GM18907 (cell line): ENCODE measurements at regions not wholly inside any gene's neighbourhood (a gene's known extent, or its start where the extent isn't known, plus 50 kb on each side); places are given as distances from the start of the nearest gene placed in this dataset.

Experiments
- ATAC-seq: cut with Tn5 transposase; IDR thresholded peaks from one replicate; pipeline ENCODE4 v1.9.1; 2021; ENCODE audit warnings: mild to moderate bottlenecking, moderate library complexity; ENCODE audit not compliant: unreplicated experiment

DNA sequence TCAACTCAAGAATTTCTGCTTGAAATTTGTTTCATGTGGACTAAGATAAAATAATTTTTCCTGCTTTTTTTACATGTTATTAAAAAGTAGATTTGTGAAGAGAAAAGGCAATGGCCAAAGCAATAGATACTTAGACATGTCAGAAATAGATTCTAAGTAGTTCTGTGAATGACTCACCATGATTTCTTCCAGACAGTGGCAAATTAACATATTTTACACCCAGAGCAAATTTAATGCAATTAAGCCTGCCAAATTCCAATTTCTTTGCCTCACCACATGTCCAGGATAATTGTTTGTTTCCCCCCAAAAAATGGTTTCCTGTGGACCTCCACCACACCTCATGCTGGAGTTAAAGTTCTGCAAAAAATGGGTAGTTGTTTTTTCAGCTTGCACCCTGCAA is 651.4 kb downstream of the CETN3 start:
- ATAC-seq = no peak

DNA sequence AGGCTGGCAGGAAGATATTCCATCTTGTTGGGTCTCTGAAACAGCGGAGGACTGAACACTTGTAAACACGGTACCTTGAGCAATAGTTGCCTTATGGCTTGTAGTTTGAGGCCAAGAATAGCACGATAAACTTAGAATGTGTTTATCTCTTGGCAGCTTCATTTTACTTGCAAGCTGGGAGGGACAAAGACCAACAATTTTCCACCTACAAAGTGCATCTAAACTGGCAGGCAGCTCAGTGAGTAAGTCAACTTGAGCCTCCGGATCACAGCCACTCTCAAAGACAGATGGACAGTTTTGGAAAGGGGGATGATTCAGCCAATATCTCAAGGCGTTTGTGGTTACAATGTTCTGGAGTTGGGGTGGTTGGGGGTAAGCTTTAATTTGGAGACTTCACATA is 652.6 kb downstream of the CETN3 start:
- ATAC-seq = no peak

DNA sequence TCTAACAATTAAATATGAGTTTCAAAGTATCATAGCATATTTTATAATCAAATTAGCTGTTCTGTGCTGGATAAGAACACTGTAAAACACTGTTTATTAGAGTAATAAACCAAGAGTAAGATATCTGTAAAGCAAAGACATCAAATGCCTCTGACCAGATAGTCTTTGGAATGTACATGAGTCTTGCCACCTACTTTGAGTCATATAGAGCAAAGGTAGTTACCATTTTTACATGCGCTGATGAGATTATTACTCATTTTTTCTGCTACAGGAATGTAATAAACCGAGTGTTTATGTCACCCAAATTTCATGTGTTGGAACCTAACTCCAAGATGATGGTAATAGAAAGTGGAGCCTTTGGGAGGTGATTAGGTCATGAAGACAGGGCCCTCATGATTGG is 654.5 kb downstream of the CETN3 start:
- ATAC-seq = no peak

DNA sequence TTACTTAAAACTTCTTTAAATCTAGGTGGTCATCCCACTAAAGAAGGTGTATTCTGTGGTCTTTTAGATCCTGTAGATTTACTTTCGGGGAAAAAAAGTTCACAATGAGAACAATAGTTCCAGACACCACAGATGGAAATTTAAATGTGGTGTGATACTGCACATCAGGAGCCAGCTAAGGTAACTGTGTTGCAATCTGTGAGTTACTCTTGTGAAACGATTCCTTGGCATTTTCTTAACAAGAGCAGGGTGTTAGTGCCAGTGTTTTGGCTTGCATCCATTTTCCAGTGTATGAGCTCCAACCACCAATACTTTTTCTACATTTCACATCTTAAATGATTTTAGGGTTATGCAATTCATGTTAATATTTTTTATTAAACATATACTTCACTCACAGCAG is 674.5 kb downstream of the CETN3 start:
- ATAC-seq = no peak

DNA sequence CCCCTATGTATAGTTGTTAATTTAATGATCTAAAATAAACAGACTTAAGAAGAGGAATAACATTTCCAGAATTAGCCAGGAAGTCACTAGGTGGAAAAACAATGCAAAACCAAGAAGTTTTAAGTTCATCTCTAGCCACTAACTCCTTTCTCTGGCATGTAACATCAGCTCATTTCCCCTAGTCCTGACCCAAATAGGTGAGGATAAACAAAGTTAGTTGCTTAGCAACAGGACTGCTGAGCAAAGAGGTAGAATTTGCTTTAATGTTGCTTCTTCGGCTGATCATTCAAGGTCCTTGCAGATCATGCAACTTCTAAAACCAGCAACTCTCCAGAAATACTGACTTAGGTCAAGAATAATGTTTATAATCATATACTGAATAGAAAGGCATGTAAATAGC is 675.8 kb downstream of the CETN3 start:
- no peak for ATAC-seq

DNA sequence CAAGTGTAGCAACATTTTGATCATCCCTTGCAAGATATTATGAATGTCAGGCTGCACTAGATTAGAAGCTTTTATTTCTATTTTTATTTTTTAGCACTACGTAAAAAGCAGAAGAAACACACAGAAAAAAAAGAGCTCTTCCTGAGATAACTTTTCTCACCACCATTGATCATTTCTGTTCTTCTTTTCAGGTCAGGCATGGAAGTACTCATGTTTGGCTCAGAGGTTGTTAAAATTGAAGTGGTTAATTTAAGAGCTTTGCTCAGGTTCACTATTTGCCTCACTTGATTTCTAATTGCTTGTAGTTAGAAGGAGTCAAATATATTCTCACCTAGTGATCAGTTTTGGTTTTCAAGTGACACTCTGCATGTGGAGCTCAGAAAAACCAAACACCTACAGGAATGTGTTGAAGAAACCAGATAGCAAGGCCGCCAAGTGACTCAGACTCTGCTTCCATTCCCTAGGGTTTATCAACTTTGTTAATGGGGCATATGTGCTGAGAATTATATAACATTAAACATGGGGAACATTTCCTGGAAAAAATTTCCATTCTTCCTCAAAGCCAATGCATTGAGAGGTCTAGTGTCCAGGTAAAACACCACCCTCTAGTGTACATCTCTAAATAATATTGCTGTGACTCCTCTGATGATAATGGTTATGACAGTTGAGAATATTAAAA is 679.8 kb downstream of the CETN3 start:
- ATAC-seq = no peak

DNA sequence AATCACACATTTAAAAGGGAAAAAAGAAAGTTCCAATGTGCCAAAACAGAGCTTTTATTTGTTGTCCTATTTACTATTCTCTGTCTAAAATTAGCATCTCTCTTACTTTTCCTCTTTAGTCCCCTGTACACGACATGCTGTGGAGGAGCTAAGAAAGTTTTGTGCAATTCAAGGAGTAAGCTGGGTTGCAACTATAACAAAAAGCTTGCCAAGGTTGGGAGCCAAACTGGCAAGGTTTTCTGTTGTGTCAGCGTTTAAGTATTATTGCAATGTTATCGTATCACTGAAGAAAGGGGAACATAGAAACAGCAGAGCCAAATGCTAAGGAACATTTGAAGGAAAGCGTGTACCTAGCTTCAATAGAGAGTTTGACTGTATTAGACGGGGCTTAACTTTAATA is 680.8 kb downstream of the CETN3 start:
- ATAC-seq = no peak

DNA sequence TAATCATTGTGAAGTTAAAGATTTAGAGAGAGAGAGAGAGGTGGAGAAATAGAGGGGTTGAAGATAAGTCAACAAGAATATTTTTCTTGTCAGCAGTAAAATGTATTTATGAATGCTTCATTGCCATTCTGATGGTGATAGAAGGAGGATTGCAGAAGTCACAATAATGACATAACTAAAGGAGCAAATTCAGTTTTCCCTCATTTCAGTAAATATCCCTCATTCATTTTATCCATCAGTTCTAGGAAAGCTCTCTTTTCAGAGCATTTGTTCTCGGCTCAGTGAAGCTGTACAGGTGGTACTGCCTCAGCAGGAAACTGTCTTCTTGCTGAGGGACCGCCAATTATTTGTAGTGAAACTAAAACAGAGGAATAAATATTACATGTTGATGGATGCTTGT is 681.4 kb downstream of the CETN3 start:
- ATAC-seq = no peak

DNA sequence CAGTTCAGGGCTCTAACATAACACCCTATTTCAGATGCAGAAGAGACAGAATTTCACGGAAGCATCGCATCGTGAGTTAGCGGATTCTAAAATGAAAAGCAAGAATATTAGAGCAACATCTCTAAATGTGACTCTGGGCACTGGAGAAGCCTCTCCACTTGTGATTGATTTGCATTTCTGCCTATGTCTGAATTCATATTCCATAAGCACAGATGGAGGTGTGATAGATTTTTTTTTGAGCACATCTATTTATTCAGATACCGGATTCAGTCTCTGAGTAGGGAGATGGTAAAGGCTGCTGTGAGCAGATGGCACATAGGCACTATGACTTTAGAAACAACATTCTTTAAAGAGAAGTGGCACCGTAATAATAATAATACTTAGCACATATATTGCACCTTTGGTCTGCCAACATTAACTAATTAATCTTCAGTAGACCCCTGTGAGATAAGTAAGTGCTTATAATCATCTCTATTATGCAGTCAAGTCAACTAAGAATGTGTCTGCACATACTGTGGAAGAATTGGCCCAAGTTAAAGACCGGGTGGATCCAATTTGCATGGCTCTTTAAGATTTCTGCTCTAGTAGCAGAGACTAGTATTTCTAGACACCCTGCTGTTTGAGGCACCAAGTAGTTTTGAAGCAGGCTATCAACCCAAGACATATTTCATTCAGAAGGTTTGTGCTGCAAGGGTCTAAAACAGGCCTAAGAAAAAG is 685.0 kb downstream of the CETN3 start:
- ATAC-seq = no peak

DNA sequence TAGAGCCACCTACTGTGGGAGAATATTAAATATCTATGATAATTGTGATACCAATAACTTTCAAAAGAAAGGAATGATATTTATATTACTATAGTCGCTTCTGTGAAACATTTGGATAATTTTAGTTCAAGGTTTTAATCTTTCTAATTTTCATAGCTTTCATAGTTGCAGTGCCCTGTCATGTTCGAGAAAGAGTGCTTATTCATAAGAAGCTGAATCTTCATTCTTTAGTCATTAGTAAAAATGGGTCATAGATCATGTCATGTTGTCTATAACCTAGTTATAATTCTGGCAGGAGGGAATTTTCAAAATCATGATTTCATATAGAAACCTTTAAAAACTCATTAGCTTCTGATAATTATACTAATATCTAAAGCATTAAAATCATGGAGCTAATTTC is 685.6 kb downstream of the CETN3 start:
- ATAC-seq = no peak

DNA sequence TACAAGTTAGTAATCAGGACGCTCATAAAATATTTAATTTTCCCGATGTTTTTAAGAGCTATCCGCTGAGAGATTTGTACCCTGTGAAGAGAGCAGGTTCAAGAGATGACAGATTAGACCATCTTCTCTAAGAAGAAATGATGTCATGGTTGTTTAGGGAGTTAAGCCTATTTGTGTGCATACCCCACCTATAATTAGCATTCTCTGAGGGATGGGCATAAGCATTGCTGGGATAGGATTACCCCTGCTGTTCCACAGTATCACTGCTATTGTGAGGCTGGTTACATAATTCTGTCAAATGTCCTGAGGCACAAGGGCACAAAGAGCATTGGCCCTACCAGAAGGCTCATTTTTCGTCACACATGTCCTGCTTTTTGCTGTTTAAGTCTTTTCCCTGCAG is 687.0 kb downstream of the CETN3 start:
- ATAC-seq = no peak

DNA sequence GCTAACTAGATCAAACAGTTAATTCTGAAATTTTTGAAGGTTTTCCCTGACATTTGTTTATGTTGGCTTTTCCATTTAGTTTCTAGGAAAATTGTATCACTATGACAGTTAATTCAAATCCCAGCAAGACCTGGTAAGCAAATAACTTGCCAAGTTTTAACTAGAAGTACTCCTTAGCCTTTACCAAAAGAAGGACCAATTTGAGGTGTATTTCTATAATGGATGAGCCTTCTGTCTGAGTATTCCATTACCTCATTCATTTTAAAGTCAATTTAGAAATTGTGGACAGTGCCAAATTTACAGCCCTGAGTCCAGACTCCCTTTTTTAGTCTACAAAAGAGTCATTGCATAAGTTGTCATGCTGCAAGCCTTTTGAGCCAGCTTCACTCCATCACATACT is 687.6 kb downstream of the CETN3 start:
- ATAC-seq = no peak

DNA sequence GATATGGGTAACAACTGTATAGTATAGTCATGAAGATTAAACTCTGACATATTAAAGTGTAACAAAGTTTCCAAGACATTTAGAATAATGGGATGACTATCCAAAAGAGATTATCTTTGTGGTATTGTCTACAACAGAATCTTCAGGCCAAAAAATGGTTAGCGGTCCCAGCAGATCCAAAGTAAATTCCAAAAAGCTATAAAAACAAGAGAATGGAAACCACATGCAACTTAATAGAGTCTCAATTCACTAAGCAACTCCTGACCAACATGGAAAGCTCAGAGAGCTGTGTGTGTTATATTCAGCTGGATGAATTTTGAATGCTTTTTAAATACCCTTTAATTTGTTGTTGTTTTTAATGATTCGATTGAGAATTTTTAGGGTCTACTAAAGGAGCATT is 688.2 kb downstream of the CETN3 start:
- no peak for ATAC-seq

DNA sequence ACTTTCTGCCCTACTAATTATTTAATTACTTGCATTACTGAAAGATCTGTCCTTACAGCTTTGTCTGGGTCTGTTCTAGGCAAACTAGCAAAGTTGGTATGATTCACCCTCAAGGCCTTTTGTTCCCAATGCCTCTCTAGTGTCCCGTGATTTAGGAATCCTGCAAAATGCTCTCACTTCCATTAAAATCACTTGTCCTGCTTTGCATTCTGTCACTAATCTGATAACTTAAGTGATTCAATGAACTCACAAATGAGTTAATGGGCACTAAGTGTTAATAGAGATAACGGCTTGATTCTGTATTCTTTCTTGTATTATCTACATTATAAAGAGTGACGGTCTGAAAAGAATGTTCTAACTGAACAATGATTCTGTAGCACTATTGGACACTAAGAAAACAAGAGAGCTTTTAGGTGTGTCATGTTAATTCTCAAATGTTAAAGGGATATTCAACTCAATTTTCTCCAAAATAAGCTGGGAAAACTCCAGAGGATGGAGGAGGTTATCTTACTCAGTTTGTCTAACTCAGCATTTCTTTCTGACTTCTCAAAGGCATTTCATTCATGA is 697.3 kb downstream of the CETN3 start:
- no peak for ATAC-seq

DNA sequence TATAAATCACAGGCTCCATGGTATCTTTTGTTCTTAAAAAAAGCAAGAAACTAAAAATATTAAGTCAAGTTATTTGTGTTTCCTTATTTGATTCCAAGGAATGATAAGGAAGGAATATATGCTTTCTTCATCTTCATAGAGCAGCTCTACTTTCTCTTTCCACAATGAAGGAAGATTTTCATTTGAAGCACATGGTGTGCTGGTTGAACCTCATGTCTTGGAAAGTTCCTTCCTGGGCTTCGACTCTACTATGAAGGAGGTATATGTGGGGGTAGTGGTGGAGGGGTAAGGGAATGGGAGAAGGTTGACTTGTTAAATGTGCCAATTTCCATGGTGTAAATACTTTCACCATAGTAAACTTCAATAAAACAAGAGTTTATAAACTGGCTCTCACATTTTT is 698.0 kb downstream of the CETN3 start:
- ATAC-seq = no peak

DNA sequence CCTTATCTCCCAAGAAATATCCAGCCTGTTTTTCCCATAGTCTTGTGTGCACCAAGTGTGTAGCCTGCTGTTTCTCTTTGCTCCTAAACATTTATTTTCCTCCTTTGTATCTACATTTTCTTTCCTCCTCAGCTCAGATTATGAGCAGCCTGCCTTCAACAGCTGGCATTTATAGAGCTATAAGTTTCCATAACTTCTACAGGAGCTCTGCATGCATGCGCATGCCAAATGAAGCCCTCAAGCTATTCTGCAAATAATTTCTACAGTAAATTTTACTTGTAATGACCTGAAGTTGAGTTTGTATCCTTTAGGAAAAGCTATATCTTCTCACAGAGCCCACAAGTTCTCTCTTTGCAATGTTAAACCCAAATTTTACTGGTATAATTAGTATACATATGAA is 699.5 kb downstream of the CETN3 start:
- no peak for ATAC-seq

DNA sequence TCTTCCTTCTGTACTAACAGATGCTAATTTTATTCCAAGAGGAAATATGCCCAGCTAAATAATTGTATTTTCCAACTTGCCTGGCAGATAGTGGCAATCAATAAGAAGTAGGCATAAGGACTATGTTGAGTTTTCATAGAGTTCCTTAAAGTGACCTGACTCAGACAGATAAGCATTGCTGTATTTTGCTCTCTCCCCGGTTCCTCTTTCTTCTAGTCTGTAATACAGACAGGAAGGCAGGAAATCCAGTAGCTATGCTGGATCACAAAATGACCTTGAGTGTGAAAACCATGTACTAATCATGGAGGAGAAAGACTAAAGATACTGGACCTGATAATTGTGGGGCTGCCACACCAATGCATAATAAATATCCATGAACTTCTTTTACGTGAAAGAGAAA is 701.7 kb downstream of the CETN3 start:
- ATAC-seq = no peak

DNA sequence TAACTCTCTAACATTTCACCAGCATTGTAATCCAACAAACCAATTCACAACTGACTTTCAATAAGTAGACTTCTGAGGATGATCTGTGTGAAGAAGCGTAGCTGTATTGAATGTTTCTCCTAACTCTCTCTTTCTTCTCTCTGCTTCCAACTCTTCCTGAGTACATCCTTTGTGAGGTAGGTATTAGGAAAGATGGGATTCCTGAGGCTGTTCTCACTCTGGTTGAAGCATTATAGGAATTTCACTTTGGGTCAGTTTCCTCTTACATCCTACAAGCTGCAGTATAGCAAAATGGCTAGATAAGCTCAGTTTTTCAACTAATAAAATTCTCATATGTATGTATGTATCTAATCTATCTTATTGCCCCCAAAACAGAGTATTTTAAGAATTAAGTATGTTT is 702.8 kb downstream of the CETN3 start:
- no peak for ATAC-seq

DNA sequence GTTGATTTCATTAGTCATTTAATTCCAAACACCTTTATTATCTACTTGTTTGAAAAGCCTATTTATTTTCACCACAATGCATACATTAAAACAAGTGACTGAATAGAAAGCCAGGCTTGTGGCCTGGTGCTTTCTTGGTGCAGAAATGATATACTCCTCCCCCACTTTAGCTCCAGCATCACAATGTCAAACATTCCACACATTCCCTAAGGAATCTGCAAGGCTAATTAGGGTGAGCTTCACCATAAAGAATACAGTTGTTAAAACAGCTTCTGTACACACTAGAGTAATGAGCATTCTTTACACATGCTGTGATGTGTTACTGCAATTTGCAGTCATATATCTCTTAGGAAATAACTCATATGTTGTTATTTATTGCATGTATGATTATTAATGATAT is 705.7 kb downstream of the CETN3 start:
- no peak for ATAC-seq

DNA sequence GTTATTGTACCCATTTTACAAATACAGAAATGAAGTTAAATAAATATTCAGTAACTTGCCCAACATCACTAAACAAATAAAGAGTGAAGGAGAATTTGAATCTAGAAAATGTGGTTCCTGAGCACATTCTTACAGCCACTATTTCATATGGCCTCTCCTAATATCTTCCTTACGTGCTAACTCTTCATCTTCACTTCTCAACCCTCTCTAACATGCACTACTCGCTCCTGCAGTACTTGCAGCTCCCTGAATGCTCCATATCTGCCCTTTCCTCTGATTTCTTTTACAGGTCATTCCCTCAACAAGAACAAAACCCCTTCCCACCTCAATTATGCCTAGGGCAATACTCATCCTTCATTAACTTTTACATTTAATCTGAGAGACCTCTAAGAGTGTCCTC is 711.5 kb downstream of the CETN3 start:
- ATAC-seq = no peak

DNA sequence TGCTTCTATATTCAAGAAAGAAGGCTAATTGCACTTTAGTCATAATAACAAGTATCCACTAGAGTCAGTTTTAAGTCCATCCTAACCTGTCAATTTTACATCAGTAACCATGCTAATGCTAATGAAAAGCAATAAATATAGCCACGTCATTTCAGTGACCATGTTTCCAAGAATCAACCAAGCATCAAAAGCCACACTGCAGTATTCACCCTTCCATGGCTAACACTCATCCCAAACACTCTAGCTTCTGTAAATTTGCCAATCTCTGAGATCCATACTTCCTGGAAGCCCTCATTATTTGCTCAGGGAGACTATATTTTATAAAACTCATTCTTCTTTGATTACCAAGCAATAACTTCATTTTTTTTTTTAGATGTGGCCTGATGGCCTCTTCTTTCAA is 712.0 kb downstream of the CETN3 start:
- no peak for ATAC-seq

DNA sequence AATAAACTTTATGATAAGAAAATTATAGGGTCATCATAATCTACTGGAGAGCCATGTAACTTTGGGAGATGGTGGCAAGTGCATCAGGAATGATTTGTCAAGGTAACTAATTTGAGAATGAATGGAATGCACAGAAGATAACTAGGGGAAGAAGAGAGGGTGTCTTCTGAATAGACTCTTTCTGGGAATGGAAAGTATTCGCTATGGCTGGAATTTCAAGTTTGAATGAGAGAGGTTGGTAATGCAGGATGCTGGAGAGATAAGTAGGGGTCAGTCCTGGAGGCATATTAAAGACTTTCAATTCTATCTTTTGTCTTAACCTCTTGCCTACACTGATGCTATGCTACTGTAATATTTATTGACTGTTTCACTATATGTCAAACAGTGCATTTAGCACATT is 714.2 kb downstream of the CETN3 start:
- ATAC-seq = no peak
